ENCODE measurements at regions not wholly inside any gene's neighbourhood (a gene's known extent, or its start where the extent isn't known, plus 50 kb on each side); places are given as distances from the start of the nearest gene placed in this dataset.

GRCh38 chr12:39675263-39675662 lies 55.7 kb upstream of the ABCD2 start:
- ATAC-seq = no peak; a peak in 1 of 6 replicates
- H3K9me3 ChIP-seq = no peaks in the 10 kb centered on the region
- CTCF ChIA-PET = no interaction called here
- no peak for FAIRE-seq
- POLR2A ChIA-PET = no interaction called here
- DNase-seq (ENCODE audit: low read depth in 1 of 2, low spot score in 1 of 2) = peak in 1 of 2 experiments; percentile 11
- no peak overlapping the region for H3K27ac ChIP-seq
- 10% methylated on average over 1 of the region's 1 CpG for WGBS (ENCODE audit: missing lambda C conversion rate)
- no peaks in the 10 kb centered on the region for H3K4me1 ChIP-seq
- TF ChIP-seq MAZ (IDR thresholded peaks at IDR 0.05; ENCODE audit: borderline replicate concordance, low read depth, low read length) (no peak), CHD2 (IDR thresholded peaks at IDR 0.05; ENCODE audit: low read length, partially characterized antibody) (no peak), BCL3 (IDR thresholded peaks at IDR 0.05) (no peak), TP53 (CRISPR knock-in tag; IDR thresholded peaks at IDR 0.05) (no peak), SMC3 (IDR thresholded peaks at IDR 0.05) (no peak), CBX2 (IDR thresholded peaks at IDR 0.05; ENCODE audit: borderline replicate concordance, low read depth) (no peak), EHF (CRISPR knock-in tag; IDR thresholded peaks at IDR 0.05) (no peak), TFCP2L1 (CRISPR knock-in tag; IDR thresholded peaks at IDR 0.05) (no peak), RCOR1 (IDR thresholded peaks at IDR 0.05; ENCODE audit: low read depth, low read length) (no peak), MAFK (IDR thresholded peaks at IDR 0.05; ENCODE audit: partially characterized antibody) (no peak), HDAC2 (IDR thresholded peaks at IDR 0.05) (no peak), MYC (IDR thresholded peaks at IDR 0.05; ENCODE audit: borderline replicate concordance, low read length) (no peak)
- TF ChIP-seq, protein P1, sequence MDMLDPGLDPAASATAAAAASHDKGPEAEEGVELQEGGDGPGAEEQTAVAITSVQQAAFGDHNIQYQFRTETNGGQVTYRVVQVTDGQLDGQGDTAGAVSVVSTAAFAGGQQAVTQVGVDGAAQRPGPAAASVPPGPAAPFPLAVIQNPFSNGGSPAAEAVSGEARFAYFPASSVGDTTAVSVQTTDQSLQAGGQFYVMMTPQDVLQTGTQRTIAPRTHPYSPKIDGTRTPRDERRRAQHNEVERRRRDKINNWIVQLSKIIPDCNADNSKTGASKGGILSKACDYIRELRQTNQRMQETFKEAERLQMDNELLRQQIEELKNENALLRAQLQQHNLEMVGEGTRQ (IDR thresholded peaks at IDR 0.05) = no peak
- H3K4me2 ChIP-seq = no peak overlapping the region
- no peak overlapping the region for H3K4me3 ChIP-seq

DNA sequence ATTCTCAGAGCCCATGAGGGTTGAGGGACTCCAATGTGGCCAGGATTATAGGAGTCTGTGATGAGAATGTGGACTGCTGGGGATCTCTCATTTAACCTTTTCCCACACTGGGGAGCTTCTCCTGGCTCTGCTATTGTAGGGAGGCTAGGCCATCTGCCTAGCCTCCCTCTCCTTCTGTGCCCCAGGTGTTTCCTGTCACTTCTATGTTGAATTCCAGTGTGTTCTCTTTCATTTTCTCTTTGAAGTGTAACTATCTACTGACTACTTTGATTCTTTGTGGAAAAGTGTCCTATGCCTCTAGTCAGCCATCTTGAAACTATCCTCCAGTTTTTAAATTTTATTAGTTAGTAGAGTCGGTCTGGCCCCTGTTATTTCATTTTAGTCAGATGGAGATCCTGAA lies 53.4 kb upstream of the ABCD2 start:
- no peak overlapping the region for H3K4me3 ChIP-seq
- TF ChIP-seq SREBF2 (IDR thresholded peaks at IDR 0.05) (no peak), EHF (CRISPR knock-in tag; IDR thresholded peaks at IDR 0.05) (no peak), RAD21 (conservative IDR thresholded peaks at IDR 0.05 in 1 of 2, IDR thresholded peaks at IDR 0.05 in 1 of 2) (no peak), FOSB (CRISPR knock-in tag; IDR thresholded peaks at IDR 0.05) (no peak), REST (IDR thresholded peaks at IDR 0.05) (no peak)
- TF ChIP-seq, protein P2, sequence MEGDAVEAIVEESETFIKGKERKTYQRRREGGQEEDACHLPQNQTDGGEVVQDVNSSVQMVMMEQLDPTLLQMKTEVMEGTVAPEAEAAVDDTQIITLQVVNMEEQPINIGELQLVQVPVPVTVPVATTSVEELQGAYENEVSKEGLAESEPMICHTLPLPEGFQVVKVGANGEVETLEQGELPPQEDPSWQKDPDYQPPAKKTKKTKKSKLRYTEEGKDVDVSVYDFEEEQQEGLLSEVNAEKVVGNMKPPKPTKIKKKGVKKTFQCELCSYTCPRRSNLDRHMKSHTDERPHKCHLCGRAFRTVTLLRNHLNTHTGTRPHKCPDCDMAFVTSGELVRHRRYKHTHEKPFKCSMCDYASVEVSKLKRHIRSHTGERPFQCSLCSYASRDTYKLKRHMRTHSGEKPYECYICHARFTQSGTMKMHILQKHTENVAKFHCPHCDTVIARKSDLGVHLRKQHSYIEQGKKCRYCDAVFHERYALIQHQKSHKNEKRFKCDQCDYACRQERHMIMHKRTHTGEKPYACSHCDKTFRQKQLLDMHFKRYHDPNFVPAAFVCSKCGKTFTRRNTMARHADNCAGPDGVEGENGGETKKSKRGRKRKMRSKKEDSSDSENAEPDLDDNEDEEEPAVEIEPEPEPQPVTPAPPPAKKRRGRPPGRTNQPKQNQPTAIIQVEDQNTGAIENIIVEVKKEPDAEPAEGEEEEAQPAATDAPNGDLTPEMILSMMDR (IDR thresholded peaks at IDR 0.05) = no peak
- H3K27ac ChIP-seq = no peak overlapping the region
- no peaks in the 10 kb centered on the region for H3K9me3 ChIP-seq
- WGBS (ENCODE audit: missing lambda C conversion rate) = 3% methylated on average over 1 of the region's 1 CpG
- no peak for ATAC-seq
- ChIA-PET CTCF (interaction anchor here (0.5 kb wide), 1 partner anchor 481 kb away, joined by 3 read pairs; no protein-coding TSS in a partner anchor), POLR2A (no interaction called here)
- DNase-seq (ENCODE audit: low read depth in 1 of 2, low spot score in 1 of 2) = no peak
- H3K4me2 ChIP-seq = no peak overlapping the region
- H3K4me1 ChIP-seq = no peaks in the 10 kb centered on the region
- no peak for FAIRE-seq
